COLO668 (cell line): ENCODE measurements at regions not wholly inside any gene's neighbourhood (a gene's known extent, or its start where the extent isn't known, plus 50 kb on each side); places are given as distances from the start of the nearest gene placed in this dataset.

Source experiments
- DNase-seq: peaks from one replicate; lab custom pipeline; 2025; ENCODE audit not compliant: unreplicated experiment; lab: John Stamatoyannopoulos, UW

DNA sequence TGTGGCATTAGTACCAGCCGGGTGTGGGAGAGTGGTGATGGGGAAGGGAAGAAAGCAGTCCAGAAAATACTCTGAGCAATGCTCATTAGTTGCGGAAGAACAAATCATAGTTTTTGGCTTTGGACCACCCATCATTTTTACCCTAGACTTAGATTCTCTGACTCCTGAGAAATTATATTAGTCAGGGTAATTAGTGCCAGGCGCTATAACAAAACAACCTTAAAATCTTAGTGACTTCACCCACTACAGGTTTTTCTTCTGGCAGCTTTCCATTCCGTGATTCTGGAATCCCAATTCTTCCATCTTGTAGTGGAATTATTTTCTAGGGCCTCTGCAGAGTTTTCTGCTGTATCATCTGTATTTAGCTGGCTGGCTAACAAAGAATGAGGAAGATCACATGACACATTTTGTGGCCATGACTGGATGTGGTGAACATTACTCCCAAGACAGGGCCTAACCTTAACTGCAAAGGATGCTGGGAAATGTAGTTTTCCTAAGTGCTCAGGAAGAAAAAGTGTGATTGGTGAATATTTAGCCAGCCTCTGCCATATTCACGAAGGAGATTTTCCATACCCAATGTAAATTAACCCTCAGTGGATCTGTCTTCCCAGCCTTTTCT is 373.0 kb upstream of the MEF2C start:
- DNase-seq = no peak

DNA sequence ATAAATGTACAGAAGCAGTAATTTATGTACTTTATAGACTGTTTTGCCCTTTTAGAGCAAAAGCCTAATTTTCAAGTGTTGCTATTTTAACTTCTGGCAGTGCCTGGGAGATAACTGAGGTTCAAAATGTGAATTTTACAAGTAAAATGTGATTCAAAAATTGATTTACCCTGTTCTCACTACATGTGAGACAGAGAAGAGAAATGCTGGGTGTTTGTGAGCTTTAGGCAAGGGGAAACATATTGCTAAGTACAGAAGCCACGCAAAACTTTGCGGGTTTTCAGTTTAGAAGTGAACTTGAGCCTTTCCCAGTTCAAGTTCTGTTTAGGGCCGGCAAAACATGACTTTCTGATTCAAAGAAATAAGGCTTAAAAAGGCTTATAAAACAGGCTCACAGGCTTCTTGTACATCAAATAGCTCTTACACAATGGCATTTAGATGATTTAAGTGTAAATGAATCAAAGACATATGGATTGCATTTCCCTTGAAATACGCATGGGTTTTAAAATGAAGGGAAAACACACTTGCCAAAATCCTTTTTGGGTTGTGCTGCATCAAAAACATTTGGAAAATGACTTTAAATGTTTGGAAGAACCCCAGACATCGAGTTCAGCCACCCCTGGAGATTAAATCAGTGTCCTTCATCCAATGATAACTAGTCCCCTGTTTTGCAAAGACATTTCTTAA is 370.8 kb upstream of the MEF2C start:
- DNase-seq = no peak

DNA sequence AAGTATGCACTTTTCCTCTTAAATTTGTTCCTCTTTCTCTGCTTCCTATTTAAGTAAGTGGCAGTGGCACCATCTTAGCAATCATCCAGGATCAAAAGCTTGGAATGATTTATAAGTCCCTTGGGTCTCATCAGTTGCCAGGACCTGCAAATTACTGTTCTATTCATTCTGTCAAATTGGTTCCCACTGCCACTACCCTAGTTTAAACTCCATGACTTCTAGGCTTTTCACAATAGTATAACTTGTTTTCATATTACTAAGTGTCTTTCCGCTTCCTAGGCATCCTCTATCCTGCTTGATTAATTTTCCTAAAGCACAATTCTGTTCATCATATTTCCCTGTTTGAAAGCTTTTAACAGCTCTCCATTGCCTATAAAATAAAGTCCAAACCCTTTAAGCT is 363.9 kb upstream of the MEF2C start:
- DNase-seq = no peak

DNA sequence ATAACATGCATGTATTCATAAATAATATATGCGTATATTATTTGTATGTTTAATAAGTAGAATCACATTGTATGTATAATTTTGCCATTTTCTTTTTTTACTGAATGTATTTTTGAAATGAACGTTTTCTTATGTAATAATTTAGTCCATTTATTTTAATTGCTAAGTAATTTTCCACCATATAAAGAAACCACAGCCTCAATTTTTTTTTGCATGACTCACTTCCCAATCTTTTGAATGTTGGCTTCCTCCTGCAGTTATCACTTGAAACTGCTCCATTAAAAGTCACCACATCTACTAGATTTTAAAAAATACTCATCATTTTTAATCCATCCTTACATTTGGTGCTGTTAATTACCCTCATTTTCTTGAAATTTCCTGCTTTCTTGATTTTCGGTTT is 363.3 kb upstream of the MEF2C start:
- no peak for DNase-seq

DNA sequence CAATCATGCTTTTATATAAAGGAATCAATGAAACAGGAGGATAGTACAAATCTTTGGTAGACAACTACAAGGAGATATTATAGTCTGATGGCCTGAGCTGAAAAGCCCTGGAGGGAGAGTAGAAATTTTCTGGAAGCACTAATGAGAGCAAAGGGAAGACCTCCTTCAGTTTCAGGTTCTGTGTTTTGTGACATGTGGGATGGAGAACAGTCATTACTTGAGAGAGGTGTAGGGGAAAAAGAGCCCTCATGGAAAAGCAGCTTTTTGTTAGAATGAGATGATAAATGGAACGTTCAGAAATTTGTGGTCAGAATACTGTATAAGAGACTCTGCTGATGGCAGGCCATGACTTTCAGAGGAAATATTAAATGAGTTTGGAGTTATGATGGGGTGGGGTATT is 360.6 kb upstream of the MEF2C start:
- DNase-seq = no peak

DNA sequence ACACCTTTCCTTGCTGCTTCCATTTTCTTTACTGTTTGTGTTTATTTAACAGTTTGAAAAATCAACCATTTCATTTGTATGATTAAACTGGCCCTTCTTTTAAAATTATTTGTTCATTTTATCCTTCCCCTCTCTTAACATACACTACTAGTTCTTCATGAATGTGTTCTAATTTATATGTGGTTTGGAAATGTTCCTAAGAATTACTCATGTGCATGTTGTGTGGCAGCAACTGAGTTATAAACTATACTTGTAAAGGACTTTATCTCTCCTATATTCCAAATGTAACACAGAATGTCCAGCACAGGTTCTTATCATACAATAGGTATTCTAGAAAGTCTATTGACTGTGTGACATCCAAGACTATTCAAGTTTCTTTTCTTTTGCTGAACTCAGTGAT is 358.2 kb upstream of the MEF2C start:
- no peak for DNase-seq

DNA sequence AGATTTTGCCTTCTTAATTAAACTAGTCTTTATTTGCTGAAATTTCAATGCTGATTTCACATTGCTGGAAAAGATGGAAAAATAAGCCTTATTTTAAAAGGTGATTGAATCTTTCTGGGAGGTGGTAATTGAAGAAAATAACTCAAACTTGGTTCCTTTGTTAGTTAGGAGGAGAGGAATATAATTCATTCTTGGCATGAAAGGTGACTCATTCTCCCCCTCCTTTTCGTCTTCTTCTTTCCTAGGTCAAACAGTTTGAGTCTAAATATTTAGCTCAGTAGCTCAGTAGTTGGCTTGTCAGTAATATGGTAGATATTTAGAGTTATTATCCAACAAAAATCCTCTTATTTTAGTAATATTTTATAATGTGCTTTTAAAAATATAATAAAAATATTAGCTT is 353.9 kb upstream of the MEF2C start:
- DNase-seq = no peak

DNA sequence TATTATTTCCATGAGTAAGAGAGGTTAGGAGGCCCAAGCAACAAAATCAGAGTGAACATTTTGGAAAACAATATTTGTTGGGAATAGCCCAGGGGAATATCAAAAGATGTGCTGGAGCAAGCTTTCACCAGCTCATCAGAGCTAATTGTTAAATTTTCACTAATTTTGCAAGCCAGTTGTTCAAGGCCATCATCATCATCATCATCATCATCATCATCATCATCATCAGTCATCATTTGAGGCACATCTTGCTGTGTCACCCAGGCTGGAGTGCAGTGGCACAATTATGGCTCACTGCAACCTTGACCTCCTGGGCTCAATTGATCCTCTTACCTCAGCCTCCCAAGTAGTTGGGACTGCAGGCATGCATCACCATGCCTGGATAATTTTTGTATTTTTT is 350.5 kb upstream of the MEF2C start:
- DNase-seq = no peak

DNA sequence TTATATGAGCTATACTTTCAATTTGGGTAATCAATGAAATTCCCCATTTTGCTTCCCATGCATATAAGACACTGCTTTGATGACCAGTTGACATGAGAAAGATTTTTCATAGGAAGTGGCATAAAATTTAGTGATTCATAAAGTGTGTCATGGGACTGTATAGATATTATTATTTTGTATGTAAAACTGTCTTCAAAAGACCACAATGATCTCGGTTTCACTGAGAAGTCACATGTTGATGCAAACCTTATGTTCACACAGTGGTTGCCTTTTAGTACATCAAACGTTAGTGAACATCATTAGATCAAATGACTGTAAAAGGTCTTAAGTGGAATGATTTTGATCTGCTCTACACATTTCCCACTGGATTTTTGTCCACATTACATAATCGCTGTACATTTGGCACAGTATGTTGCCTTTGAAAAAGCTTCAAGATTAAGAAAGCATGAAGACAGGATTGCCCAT is 349.2 kb upstream of the MEF2C start:
- no peak for DNase-seq

DNA sequence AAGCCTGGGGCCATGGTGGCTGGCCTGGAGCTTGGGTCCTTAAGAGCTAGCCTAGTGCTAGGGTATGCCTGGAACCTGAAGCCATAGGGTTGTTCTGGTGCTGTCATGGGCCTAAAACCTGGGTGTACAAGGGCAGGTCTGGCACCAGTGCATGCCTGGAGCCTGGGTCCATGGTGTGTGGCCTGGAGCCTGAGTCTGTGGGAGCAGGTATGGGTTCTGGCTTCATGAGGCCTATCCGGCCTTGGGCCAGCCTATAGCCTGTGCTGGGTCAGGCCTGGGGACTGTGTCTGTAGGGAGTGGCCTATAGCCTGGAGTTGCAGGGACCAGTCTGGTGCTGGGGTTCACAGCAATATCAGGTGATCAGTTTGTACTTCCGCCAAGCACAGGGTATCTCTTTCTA is 347.2 kb upstream of the MEF2C start:
- DNase-seq = no peak

DNA sequence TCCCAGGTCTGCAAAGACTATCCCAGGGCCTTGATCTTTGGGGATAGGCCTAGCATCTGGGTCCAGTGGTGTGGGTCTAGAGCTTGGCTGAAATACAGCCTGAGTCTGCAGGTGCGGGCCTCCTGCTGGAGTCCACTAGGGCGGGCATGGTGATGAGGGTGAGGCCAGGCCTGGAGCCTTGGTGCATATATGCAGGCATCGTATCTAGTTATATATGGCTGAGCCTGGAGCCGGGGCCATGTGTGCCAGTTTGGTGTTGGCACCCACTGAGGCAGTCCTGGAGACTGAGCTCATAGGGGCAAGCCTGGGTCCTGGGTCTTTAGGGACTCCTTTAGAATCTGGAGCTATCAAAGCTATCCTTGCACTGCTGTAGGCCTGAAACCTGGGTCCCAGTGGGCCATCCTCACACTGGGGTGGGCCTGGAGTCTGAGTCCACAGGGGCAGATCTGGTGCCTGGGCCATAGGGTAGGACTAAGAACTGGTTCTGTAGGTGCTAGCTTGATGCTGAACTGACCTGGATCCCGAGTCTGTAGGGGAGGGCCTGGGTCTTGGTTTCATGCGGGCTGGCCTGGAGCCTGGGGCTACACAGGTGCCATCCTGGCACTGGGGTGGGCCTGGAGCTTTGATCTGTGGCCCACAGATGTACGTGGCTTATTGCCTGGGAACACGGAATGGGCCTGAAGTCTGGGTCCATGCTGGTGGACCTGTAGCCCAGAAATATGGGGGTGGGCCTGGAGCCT is 346.5 kb upstream of the MEF2C start:
- no peak for DNase-seq

DNA sequence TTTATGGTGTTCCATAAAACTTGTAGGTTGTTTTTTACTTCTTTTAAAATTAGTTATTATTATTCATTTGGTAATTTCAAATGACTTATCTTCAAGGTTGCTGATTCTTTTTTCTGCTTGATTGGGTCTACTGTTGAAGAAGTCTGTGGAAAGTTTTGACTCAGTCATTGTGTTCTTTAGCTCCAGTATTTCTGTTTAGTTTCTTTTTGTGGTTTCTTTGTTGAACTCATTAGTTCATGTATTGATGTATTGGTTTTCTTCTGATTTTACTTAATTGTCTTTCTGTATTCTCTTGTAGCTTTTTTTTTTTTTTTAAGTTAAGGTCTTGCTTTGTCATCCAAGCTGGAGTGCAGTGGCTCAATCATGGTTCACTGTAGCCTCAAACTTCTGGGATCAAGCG is 345.4 kb upstream of the MEF2C start:
- DNase-seq = no peak

DNA sequence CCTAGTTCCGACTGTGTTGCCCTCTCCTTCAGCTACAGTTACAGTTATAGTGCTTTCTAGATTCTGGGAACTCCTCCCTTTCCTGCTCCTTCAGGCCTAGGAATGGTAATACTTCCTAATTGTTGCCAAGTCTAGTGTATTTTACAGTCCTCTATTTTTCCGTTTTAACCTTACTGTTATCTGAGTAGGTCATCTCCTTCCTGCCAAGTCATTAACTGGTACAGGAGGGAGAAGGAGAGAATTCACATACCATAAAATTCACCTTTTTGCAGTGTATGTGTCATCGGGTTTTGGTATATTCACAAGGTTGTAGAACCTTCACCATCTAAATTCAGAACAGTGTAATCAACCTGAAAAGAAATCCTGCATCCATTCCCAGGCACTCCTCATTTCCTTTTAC is 335.4 kb upstream of the MEF2C start:
- DNase-seq = no peak

DNA sequence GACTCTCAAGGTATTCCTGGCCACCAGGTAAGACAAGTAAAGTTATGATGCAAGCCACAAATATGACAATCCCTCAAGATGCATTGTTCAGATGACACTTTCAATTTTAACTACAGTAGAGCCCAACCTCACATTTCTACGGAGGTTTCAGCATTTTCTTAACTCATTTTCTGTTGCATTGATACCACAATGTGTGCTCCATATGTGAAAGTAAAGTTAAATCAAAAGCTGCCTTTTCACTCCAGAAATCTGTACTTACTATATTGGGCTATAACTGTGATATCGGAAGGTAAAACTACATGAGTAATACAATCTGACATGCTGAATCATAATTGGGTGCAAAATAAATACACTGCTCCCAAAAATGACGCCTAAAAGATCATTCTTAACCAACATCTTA is 333.6 kb upstream of the MEF2C start:
- DNase-seq = no peak

DNA sequence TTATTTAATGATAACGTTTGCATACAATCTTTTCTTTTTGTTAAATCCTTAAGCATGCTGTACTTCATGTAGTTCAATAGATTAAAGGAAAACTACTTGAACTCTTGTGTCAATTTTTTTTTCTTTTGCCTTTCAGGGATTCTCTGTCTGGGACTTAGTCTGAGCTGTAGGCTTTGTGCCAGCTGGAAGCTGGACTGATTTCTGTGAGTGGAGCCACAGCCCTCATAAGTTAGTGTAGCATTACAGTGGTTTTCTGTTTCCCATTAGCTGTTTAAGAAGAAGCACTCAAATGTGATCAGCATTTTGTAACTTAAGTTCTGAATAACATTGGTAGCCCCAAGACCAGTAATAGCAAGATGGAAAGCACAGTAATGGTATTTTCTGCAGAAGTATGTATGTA is 330.6 kb upstream of the MEF2C start:
- DNase-seq = no peak

DNA sequence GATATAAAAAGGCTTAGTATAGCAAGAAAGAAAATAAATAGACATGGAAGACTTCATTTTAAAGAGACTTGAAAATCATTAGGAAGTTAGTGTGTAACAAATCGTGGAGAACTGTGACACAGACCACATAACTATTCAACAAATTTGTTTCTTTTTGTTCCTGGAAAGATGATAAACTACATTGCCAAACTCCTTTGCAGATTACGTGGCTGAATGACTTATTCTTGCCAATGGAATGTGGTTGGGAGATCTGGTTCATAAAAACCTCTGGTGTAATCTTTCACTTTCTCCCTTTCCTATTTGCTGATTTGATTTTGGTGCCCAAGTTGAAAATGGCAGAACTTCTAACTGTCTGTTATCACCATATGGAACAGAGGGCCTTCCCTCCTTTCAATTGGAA is 328.9 kb upstream of the MEF2C start:
- DNase-seq = no peak

DNA sequence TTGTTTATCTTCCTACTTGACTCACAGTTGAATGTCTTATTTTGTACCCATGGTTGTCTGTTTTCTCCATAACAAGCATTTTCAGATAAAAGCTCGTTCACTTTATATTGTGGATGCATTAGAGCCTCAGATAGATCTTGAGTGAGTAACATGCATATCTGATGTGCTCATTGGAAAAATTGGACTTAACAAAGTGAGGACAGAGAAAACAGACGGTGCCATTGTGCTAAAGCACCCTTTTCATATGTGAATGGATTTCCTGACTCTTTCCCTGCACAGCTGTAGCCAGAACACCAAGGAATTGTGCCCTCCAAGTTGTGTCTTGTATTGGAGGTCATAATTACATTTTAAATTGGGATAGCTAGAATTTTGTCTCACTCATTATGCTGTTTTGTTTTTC is 325.8 kb upstream of the MEF2C start:
- no peak for DNase-seq

DNA sequence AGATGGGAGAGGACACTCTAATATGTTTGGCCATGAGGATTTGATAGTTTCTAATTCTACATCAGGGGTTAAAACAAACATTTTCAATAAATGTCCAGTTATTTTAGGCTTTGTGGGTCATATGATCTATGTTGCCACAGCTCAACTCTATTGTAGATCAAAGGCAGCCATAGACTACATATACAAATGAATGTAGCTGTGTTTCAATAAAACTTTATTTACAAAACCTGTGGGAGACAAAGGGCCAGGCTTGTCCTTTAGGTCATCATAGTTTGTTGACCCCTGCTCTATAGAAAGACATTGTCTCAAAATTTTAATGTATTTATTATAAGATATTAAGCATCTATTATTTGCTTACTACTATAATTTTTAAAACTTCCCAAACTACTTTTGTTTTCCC is 325.4 kb upstream of the MEF2C start:
- DNase-seq = no peak

DNA sequence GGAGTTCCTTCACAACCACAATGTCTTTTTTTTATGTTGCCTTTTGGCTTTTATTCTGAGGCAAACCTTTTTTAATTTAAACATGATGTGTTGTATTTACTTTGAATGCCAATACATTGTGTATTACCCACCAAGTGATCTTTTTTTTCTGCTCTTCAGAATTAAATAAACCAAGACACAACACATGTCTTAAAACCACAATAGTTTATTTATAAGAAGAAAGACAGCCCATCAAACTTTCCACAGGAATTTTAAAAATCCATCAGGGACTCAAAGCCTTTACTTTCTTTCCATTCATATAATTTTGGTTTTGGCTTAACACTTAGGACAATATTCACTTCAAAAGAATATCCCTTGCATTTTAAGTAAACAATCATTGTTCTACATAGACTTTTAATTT is 321.8 kb upstream of the MEF2C start:
- DNase-seq = no peak

DNA sequence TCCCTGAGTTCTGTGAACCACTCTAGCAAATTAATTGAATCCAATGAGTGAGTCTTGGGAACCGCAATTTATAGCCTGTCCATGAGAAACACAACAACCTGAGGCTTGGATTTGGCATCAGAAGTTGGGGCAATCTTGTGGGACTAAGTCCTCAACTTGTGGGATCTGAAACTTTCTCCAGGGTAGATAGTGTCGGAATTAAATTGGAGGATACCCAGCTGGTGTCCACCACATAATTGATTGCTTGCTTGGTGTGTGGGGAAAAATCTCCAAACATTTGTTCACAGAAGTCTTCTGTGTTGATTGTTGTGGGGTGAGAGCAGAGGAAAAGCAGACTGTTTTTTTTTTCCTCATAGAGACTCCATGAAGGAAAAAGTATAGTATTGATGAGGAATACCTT is 320.6 kb upstream of the MEF2C start:
- no peak for DNase-seq

DNA sequence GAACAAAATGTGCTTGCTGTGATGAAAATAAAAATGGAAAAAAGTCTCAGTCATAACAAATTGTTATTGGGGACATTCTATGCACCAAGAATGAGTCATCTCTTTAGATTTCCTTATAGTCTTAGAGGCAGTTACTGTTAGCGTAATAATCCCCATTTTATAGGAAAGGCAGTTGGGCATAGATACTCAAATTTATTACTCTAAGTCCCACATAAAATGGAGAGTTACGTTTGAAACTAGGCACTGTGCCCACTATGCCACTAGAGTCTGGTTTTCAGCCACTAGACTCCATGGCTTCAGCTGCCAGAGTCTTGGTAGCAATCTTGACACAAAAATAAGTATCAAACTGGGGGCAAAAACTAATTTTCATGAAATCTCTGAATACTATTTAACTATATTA is 317.9 kb upstream of the MEF2C start:
- DNase-seq = no peak

DNA sequence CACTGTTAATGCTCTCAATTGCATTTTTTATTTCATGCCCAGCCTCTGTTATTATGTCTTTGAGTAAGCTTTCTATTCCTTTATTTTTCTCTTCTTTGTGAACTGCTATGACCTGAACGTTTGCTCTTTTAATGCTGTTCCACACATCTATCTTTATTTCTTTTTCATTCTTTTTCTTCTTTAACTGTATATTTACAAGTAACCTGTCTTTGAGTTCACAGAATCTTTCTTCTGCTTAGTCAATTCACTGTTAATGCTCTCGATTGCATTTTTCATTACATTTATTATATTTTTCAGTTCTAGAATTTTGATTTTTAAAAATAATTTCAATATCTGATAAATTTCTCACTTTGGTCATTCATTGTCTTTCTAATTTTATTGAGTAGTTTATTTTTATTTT is 316.3 kb upstream of the MEF2C start:
- no peak for DNase-seq

DNA sequence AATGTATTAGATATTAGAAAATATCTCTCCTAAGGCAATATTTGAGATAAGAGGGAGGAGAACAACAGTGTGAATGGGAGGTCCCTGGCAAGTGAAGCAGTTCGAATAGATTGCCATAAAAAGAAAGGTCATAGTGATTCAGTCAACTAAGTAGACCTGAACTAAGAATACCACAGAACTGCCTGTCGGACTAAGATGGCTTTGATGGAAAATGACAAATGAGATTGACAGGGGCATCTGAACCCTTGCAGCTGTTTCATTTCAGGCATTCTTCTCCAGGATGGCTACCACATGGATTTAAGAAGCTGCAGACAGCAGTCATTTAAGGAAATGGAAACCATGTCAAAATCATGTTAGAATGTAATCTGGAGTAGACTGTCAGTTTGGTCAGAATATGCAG is 308.4 kb upstream of the MEF2C start:
- DNase-seq = no peak
